Loucy (cell line): ENCODE measurements at regions not wholly inside any gene's neighbourhood (a gene's known extent, or its start where the extent isn't known, plus 50 kb on each side); places are given as distances from the start of the nearest gene placed in this dataset.
"Not testable (repeated sequence)": the region's sequence is repeated elsewhere in the genome, so short reads cannot be mapped to it uniquely, and the experiment has no call there.

Experiments
- H2AFZ ChIP-seq: fragments of 200-600 bp; sonication (generic); 2 replicates; pipeline ENCODE4 v1.6.0; 2016; ENCODE audit warnings: antibody characterized with exemption, mild to moderate bottlenecking, low read length, moderate library complexity
- H3F3A ChIP-seq: fragments of 200-600 bp; 2 replicates; pipeline ENCODE4 v1.6.0; 2016; ENCODE audit warnings: antibody characterized with exemption, low read depth, mild to moderate bottlenecking
- H3K27me3 ChIP-seq: fragments of 200-600 bp; sonication (generic); 2 replicates; pipeline ENCODE4 v1.6.1; 2014; ENCODE audit warnings: low read length, mild to moderate bottlenecking; ENCODE audit not compliant: insufficient read depth, poor library complexity, severe bottlenecking
- H3K36me3 ChIP-seq: fragments of 200-600 bp; sonication (generic); 2 replicates; pipeline ENCODE4 v1.6.1; 2016; ENCODE audit warnings: low read length; ENCODE audit not compliant: insufficient read depth
- H3K4me1 ChIP-seq: fragments of 200-600 bp; sonication (generic); 2 replicates; pipeline ENCODE4 v1.5.1; 2014; ENCODE audit warnings: low read length, mild to moderate bottlenecking; ENCODE audit not compliant: insufficient read depth, poor library complexity, severe bottlenecking
- H3K4me2 ChIP-seq: fragments of 200-600 bp; sonication (generic); 2 replicates; pipeline ENCODE4 v1.6.0; 2014; ENCODE audit warnings: antibody characterized with exemption, low read length, low read depth, mild to moderate bottlenecking; ENCODE audit not compliant: poor library complexity, severe bottlenecking
- H3K4me3 ChIP-seq: fragments of 200-600 bp; sonication (generic); 2 replicates; pipeline ENCODE4 v1.5.1; 2014; ENCODE audit warnings: low read length, mild to moderate bottlenecking, mixed read lengths; ENCODE audit not compliant: poor library complexity, severe bottlenecking
- H3K79me2 ChIP-seq: fragments of 200-600 bp; sonication (generic); 2 replicates; pipeline ENCODE4 v1.6.1; 2014; ENCODE audit warnings: low read length; ENCODE audit not compliant: insufficient read depth
- H3K9ac ChIP-seq: fragments of 200-600 bp; sonication (generic); 2 replicates; pipeline ENCODE4 v1.6.0; 2014; ENCODE audit warnings: mild to moderate bottlenecking, low read depth, low read length, moderate library complexity; ENCODE audit not compliant: poor library complexity, severe bottlenecking
- H3K9me2 ChIP-seq: fragments of 200-600 bp; sonication (generic); replicated peaks from 2 replicates; pipeline ENCODE4 v1.6.1; 2016; ENCODE audit warnings: low read depth, low read length, mixed read lengths
- H3K9me3 ChIP-seq: fragments of 200-600 bp; sonication (generic); 2 replicates; pipeline ENCODE4 v1.6.1; 2014; ENCODE audit warnings: mild to moderate bottlenecking, antibody characterized with exemption, low read length, low read depth; ENCODE audit not compliant: insufficient read depth
- H4K20me1 ChIP-seq: fragments of 200-600 bp; sonication (generic); 2 replicates; pipeline ENCODE4 v1.6.0; 2014; ENCODE audit warnings: antibody characterized with exemption, low read length, mild to moderate bottlenecking; ENCODE audit not compliant: insufficient read depth, poor library complexity, severe bottlenecking
- EZH2phosphoT487 ChIP-seq: fragments of 200-600 bp; IDR thresholded peaks from 2 replicates; pipeline ENCODE4 v1.6.1; 2018; ENCODE audit warnings: antibody characterized with exemption, mild to moderate bottlenecking, moderate library complexity, borderline replicate concordance
- TF ChIP-seq, protein P1 (sequence below): fragments of 200-600 bp; sonication (generic); conservative IDR thresholded peaks from 2 replicates; pipeline ENCODE4 v1.5.1; 2014; ENCODE audit warnings: mild to moderate bottlenecking, antibody characterized with exemption, low read length

DNA sequence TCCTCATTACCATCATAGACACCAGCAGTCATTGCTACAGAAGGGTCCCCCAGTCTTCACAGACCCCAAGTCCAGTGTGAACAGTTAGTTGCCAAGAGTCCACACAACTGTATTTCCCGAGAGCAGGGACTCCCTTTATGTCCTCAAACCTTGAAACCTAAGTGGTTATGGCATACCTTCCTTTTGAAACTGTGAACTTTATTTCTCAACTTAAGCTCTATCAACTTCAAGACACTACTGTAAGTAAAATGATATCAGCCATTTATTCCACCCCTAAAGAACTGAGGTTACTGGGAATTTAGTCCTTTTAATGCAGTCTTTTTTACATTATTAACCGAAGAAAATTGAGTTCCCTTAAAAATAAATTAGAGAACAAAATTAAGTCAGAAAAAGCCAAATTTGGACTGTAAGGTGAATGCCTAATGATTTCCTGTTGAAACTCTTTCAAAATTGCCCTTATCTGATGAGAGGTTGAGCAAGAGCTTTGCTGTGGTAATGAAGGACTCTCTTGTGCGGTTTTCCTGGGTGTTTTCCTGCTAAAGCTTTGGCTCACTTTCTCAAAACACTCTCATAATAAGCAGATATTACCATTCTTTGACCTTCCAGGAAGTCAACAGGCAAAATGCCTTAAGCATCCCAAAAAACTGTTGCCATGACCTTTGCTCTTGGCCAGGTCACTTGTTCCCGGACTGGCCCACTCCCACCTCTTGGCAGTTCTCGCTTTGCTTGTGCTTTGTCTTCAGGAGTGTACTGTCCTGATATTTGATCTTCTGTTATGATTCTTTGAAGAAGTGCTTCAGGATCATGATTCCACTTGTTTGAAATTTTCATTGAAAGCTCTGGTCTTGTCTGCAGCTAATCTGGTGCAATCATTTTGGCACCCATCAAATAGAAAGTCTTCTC lies 765.4 kb upstream of the ANO3 start:
- no peaks in the 10 kb centered on the region for H3K9me2 ChIP-seq
- H2AFZ ChIP-seq, result no peak overlapping the region
- H3F3A ChIP-seq, result no peaks in the 10 kb centered on the region
- H3K36me3 ChIP-seq, result no peaks in the 10 kb centered on the region
- H4K20me1 ChIP-seq, result no peaks in the 10 kb centered on the region
- H3K27me3 ChIP-seq, result no peaks in the 10 kb centered on the region
- no peak for TF ChIP-seq EZH2phosphoT487
- TF ChIP-seq, protein P1, sequence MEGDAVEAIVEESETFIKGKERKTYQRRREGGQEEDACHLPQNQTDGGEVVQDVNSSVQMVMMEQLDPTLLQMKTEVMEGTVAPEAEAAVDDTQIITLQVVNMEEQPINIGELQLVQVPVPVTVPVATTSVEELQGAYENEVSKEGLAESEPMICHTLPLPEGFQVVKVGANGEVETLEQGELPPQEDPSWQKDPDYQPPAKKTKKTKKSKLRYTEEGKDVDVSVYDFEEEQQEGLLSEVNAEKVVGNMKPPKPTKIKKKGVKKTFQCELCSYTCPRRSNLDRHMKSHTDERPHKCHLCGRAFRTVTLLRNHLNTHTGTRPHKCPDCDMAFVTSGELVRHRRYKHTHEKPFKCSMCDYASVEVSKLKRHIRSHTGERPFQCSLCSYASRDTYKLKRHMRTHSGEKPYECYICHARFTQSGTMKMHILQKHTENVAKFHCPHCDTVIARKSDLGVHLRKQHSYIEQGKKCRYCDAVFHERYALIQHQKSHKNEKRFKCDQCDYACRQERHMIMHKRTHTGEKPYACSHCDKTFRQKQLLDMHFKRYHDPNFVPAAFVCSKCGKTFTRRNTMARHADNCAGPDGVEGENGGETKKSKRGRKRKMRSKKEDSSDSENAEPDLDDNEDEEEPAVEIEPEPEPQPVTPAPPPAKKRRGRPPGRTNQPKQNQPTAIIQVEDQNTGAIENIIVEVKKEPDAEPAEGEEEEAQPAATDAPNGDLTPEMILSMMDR, result no peak
- H3K9ac ChIP-seq, result no peak overlapping the region
- H3K4me3 ChIP-seq, result no peak overlapping the region
- H3K79me2 ChIP-seq, result no peaks in the 10 kb centered on the region
- H3K4me1 ChIP-seq, result no peaks in the 10 kb centered on the region
- H3K9me3 ChIP-seq, result no peaks in the 10 kb centered on the region; the same call in 1 of the 2 replicates
- H3K4me2 ChIP-seq, result no peak overlapping the region

DNA sequence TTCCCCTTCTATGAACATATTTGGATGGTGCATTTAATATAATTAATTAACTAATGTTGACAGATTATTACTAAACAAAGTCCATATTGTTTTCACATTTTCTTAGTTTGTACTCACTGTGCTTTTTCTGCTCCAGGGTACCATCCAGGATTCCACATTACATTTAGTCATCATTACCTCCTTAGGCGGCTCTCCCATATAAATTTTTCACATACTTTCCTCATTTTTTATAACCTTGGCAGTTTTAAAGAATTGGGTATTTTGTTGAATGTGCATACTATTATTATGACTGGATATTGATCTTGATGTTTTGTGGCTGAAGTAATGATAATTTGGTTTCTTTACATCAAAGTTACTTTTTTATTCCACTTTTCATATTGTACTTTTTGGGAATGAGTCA lies 755.6 kb upstream of the ANO3 start:
- no peak overlapping the region for H3K4me2 ChIP-seq
- TF ChIP-seq, protein P1, result no peak
- no peak for TF ChIP-seq EZH2phosphoT487
- H3K9me3 ChIP-seq, result no peaks in the 10 kb centered on the region
- H3K27me3 ChIP-seq, result no peaks in the 10 kb centered on the region
- H2AFZ ChIP-seq, result no peak overlapping the region
- no peaks in the 10 kb centered on the region for H3F3A ChIP-seq
- H3K4me1 ChIP-seq, result no peaks in the 10 kb centered on the region
- H4K20me1 ChIP-seq, result no peaks in the 10 kb centered on the region
- H3K4me3 ChIP-seq, result no peak overlapping the region
- H3K9me2 ChIP-seq, result 0 out of 2 replicates have a peak, but pooled peaks cover 4% of the 10 kb centered on the region
- H3K36me3 ChIP-seq, result no peaks in the 10 kb centered on the region
- H3K79me2 ChIP-seq, result no peaks in the 10 kb centered on the region
- no peak overlapping the region for H3K9ac ChIP-seq

DNA sequence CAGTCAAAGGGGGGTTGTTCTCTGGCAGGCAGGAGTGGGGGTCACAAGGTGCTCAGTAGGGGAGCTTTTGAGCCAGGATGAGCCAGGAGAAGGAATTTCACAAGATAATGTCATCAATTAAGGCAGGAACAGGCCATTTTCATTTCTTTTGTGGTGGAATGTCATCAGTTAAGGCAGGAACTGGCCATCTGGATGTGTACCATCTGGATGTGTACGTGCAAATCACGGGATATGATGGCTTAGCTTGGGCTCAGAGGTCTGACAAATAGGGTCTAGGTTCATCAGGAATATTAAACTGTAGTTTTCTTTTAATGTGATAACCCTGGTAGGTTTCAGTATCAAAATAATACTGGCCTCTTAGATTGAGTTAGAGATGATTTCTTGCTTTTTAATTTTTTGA lies 752.4 kb upstream of the ANO3 start:
- H3K9me3 ChIP-seq, H3K4me3 ChIP-seq, H3K36me3 ChIP-seq, H3K9me2 ChIP-seq, H3K4me2 ChIP-seq, H3F3A ChIP-seq, H4K20me1 ChIP-seq, H3K9ac ChIP-seq, H3K27me3 ChIP-seq, H3K4me1 ChIP-seq, H2AFZ ChIP-seq, H3K79me2 ChIP-seq: not testable (repeated sequence)

DNA sequence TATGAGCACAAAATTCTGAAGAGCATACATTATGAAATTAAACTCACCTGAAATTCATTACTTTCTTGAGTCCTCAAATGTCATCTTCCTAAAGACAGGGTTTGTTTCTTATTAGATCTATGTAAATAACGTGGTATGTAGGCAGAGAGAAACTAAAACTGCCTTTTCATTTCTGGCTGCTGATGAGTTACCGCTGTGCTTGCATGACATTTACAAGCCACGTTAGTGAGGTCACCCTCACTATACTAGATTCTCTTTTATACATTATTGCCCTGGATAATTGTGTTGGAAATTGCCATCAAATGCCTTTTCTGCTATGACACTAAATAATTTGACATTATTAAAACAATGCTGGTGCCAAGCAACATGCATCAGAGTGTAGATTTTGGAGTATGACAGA lies 748.3 kb upstream of the ANO3 start:
- no peaks in the 10 kb centered on the region for H3K27me3 ChIP-seq
- H3K4me3 ChIP-seq, result no peak overlapping the region
- H3K4me2 ChIP-seq, result no peak overlapping the region
- H2AFZ ChIP-seq, result no peak overlapping the region
- 0 out of 2 replicates have a peak, but pooled peaks cover 4% of the 10 kb centered on the region for H3K9me2 ChIP-seq
- H4K20me1 ChIP-seq, result no peaks in the 10 kb centered on the region
- H3K4me1 ChIP-seq, result no peaks in the 10 kb centered on the region
- TF ChIP-seq, protein P1, result no peak
- H3F3A ChIP-seq, result no peaks in the 10 kb centered on the region
- H3K79me2 ChIP-seq, result no peaks in the 10 kb centered on the region
- H3K9me3 ChIP-seq, result no peaks in the 10 kb centered on the region
- H3K36me3 ChIP-seq, result no peaks in the 10 kb centered on the region
- no peak overlapping the region for H3K9ac ChIP-seq
